ENCODE measurements at regions not wholly inside any gene's neighbourhood (a gene's known extent, or its start where the extent isn't known, plus 50 kb on each side); places are given as distances from the start of the nearest gene placed in this dataset.

DNA sequence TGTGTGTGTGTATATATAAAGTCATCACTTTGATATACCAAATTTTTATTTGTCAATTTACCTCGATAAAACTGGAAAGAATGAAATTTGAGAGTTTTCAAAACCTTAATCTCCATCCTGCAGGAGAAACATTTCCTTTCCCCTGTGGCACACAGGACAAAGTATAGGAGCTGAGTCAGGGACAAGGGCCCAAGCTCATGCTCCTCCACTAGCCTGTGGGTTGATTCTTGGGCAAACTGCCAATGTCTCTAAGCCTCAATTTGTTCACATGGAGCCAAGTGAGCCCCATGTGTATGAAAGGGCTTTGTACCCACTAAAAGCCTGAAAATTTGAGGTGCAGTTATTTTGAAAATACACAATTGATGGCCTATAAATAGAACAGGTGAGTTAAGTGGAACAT lies 60.3 kb upstream of the IL6 start:
- TF ChIP-seq ZNF232 (CRISPR knock-in tag; IDR thresholded peaks at IDR 0.05), result no peak
- TF ChIP-seq, protein P1, sequence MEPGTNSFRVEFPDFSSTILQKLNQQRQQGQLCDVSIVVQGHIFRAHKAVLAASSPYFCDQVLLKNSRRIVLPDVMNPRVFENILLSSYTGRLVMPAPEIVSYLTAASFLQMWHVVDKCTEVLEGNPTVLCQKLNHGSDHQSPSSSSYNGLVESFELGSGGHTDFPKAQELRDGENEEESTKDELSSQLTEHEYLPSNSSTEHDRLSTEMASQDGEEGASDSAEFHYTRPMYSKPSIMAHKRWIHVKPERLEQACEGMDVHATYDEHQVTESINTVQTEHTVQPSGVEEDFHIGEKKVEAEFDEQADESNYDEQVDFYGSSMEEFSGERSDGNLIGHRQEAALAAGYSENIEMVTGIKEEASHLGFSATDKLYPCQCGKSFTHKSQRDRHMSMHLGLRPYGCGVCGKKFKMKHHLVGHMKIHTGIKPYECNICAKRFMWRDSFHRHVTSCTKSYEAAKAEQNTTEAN (CRISPR knock-in tag; IDR thresholded peaks at IDR 0.05), result no peak
- TF ChIP-seq, protein P2, sequence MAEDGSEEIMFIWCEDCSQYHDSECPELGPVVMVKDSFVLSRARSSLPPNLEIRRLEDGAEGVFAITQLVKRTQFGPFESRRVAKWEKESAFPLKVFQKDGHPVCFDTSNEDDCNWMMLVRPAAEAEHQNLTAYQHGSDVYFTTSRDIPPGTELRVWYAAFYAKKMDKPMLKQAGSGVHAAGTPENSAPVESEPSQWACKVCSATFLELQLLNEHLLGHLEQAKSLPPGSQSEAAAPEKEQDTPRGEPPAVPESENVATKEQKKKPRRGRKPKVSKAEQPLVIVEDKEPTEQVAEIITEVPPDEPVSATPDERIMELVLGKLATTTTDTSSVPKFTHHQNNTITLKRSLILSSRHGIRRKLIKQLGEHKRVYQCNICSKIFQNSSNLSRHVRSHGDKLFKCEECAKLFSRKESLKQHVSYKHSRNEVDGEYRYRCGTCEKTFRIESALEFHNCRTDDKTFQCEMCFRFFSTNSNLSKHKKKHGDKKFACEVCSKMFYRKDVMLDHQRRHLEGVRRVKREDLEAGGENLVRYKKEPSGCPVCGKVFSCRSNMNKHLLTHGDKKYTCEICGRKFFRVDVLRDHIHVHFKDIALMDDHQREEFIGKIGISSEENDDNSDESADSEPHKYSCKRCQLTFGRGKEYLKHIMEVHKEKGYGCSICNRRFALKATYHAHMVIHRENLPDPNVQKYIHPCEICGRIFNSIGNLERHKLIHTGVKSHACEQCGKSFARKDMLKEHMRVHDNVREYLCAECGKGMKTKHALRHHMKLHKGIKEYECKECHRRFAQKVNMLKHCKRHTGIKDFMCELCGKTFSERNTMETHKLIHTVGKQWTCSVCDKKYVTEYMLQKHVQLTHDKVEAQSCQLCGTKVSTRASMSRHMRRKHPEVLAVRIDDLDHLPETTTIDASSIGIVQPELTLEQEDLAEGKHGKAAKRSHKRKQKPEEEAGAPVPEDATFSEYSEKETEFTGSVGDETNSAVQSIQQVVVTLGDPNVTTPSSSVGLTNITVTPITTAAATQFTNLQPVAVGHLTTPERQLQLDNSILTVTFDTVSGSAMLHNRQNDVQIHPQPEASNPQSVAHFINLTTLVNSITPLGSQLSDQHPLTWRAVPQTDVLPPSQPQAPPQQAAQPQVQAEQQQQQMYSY (CRISPR knock-in tag; IDR thresholded peaks at IDR 0.05), result no peak
- TF ChIP-seq, protein P3, sequence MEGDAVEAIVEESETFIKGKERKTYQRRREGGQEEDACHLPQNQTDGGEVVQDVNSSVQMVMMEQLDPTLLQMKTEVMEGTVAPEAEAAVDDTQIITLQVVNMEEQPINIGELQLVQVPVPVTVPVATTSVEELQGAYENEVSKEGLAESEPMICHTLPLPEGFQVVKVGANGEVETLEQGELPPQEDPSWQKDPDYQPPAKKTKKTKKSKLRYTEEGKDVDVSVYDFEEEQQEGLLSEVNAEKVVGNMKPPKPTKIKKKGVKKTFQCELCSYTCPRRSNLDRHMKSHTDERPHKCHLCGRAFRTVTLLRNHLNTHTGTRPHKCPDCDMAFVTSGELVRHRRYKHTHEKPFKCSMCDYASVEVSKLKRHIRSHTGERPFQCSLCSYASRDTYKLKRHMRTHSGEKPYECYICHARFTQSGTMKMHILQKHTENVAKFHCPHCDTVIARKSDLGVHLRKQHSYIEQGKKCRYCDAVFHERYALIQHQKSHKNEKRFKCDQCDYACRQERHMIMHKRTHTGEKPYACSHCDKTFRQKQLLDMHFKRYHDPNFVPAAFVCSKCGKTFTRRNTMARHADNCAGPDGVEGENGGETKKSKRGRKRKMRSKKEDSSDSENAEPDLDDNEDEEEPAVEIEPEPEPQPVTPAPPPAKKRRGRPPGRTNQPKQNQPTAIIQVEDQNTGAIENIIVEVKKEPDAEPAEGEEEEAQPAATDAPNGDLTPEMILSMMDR (IDR thresholded peaks at IDR 0.05), result no peak
- TF ChIP-seq SMAD4 (CRISPR knock-in tag; IDR thresholded peaks at IDR 0.05), result no peak
- TF ChIP-seq, protein P4, sequence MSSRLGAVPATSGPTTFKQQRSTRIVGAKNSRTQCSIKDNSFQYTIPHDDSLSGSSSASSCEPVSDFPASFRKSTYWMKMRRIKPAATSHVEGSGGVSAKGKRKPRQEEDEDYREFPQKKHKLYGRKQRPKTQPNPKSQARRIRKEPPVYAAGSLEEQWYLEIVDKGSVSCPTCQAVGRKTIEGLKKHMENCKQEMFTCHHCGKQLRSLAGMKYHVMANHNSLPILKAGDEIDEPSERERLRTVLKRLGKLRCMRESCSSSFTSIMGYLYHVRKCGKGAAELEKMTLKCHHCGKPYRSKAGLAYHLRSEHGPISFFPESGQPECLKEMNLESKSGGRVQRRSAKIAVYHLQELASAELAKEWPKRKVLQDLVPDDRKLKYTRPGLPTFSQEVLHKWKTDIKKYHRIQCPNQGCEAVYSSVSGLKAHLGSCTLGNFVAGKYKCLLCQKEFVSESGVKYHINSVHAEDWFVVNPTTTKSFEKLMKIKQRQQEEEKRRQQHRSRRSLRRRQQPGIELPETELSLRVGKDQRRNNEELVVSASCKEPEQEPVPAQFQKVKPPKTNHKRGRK (CRISPR knock-in tag; IDR thresholded peaks at IDR 0.05; ENCODE audit: borderline replicate concordance), result no peak

Measured in WTC11 (cell line).